Left kidney (tissue), 1 donor: ENCODE measurements at regions not wholly inside any gene's neighbourhood (a gene's known extent, or its start where the extent isn't known, plus 50 kb on each side); places are given as distances from the start of the nearest gene placed in this dataset.
"Not testable (repeated sequence)": the region's sequence is repeated elsewhere in the genome, so short reads cannot be mapped to it uniquely, and the experiment has no call there.

Source experiments
- DNase-seq: peaks from one replicate; pipeline ENCODE4 v3.0.0-alpha.2; 2013

DNA sequence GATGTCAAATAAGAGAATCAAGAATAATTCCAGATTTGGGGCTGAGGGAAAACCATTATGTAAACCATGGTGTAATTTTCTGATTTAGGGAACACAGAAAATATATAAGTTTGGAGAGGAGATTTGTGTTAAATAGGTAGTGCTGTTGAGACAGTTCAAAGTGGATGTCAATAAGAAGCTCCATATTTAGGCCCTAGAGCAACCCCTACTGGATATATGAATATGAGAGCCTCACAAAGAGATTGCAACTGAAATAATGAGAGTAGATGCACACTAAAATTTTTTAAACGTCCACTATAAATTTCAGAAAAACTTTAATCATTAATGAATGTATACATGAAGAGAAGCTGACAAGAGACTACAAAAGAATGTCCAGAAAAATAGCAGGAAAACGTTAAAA, 1447.8 kb upstream of the PRMT6 start:
- no peak for DNase-seq

- no peak for DNase-seq
These were observed 1430.0 kb upstream of the PRMT6 start for GRCh38 chr1:105626276-105626987.

- not testable (repeated sequence) for DNase-seq
These were observed 1425.2 kb upstream of the PRMT6 start for GRCh38 chr1:105631153-105631744.

- peak; percentile 74 for DNase-seq
These were observed 1423.9 kb upstream of the PRMT6 start for GRCh38 chr1:105632342-105633196.

GRCh38 chr1:105636052-105636451, 1420.4 kb upstream of the PRMT6 start:
- DNase-seq, result no peak

GRCh38 chr1:105641407-105641806, 1415.1 kb upstream of the PRMT6 start:
- no peak for DNase-seq

GRCh38 chr1:105652109-105652508, 1404.4 kb upstream of the PRMT6 start:
- DNase-seq, result no peak

GRCh38 chr1:105655032-105655431, 1401.4 kb upstream of the PRMT6 start:
- DNase-seq, result no peak

DNA sequence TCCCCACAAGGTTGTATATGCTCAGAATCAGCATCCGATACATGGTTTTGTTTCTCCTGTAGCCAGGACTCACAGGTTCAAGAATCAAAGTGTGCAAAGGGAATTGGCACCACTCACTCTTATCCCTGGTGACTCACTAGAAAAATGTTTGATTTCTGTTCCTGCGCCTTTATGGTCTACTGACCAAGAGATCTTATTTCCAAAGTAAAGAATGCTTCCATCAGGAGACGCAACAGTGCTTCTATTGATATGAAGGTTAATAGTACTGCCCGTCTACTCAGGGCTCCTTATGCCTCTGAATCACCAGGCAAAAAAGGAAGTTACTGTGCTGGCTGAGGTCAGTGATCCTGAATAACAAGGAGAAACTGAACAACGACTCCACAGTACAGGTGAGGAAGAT, 1392.0 kb upstream of the PRMT6 start:
- no peak for DNase-seq

GRCh38 chr1:105678334-105678733, 1378.1 kb upstream of the PRMT6 start:
- DNase-seq, result no peak

- DNase-seq, result no peak
These were observed 1371.8 kb upstream of the PRMT6 start for GRCh38 chr1:105684714-105685113.

- no peak for DNase-seq
These were observed 1370.4 kb upstream of the PRMT6 start for GRCh38 chr1:105686026-105686425.

GRCh38 chr1:105686874-105687690, 1369.4 kb upstream of the PRMT6 start:
- DNase-seq, result no peak

DNA sequence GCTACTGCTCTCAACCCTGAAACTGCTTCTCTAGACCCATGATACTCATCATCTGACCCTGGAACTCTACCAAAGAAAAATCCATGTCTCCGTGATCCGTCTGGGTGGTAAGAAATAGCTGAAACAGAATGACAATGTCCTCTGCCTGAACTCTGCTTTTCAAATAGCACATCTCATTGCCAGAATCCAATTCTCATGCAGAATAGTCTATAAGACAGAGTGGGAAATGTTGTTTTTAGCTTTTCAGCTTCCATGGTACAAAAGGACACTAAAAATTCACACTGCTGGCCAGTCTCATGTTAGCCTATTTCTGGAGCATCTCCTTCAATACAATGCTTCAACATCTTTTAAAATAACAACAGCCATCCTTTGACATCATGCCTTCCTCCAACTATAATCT, 1355.8 kb upstream of the PRMT6 start:
- no peak for DNase-seq

DNA sequence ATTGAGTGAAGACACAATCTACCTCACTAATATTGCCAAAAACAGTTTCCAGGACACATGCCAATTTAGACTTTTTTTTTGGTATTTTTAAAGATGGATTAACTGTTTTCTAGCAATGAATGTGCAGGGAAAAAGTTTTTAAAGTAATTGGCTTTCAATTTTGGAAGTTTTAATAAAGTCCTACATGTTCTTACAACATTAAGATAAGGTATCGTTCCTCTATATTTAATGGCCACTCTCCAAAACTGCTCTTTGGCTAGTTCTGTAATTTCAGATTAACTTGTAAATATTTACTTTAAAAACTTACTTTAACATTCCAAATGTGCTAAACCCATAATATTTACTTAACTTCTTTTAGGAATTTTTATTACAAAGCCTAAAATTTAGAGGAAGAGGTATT, 1332.2 kb upstream of the PRMT6 start:
- no peak for DNase-seq

- DNase-seq, result no peak
These were observed 1325.8 kb upstream of the PRMT6 start for GRCh38 chr1:105730701-105731100.

DNA sequence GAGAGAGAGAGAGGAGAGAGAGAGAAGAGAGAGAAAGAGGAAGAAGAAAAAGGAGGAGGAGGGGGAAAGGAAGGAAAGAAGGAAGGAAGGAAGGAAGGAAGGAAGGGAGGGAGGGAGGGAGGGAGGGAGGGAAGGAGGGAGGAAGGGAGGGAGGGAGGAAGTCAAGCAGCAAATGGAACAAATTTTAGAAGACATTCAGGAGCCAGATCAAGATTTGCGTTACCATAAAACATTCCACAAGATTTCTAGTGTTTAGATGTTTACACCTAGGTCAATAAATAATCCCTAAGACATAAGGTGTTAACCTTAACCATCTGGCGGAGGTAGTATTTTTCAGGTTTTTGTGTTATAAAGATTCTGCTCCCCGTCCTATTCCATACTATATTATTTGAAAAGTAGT, 1320.1 kb upstream of the PRMT6 start:
- DNase-seq, result no peak

DNA sequence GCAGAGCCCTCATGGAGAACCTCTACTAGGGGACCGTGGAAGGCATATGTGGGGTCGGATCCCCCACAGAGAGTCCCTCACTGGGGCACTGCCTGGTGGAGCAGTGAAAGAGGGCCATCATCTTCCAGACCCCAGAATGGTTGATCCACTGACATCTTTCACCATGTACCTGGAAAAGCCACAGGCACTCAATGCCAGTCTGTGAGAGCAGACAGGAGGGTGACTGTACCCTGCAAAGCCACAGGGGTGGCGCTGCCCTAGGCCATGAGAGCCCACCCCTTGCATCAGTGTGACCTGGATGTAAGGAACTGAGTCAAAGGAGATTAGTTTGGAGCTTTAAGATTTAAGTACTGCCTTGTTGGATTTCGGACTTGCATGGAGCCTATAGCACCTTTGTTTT, 1276.7 kb upstream of the PRMT6 start:
- DNase-seq, result no peak

DNA sequence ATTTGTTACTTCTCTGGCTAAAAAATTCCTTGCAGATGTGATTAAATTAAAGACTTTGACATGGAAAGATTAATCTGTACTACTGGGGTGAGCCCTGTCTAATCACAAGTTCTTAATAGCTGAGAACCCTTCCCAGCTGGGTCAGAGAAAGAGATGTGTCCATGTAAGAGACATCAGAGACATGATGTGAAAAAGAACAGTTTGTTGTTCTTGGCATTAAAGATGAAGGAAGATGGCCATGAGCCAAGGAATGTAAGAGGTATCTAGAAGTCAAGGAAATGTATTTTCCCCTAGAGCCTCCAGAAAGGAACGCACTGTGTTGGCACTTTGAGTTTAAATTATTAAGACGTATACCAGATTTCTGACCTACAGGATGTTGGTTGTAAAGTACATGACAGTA, 1271.5 kb upstream of the PRMT6 start:
- peak; percentile 62 for DNase-seq

DNA sequence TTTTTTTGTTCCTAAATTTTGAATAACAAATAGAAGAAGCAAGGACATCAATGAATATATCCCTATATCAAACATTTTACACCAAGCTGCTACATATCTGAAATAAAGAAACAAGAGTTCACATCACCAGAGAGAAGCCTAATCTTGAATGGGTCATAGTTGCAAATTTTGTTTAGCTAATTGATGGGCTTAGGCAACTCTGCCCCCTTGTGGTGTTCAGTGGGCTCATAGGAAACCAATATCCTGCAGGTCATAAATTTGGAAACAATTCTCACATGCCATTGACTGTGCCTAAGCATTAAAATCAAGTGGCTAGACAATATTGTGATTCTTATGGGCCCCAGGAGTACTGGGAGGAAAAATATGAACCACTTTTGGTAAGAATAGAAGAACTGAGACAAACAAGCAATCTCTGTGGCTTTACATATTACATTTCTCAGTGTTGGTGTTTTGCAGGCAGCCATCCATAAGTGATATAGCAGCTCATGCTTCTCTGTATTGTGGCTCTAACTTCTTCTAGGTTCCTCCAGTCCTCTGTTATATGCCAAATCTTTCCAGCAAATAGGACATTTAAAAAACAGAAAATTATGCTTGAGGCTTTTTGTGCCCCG, 1262.8 kb upstream of the PRMT6 start:
- DNase-seq, result peak; percentile 46

- no peak for DNase-seq
These were observed 1260.7 kb upstream of the PRMT6 start for GRCh38 chr1:105795741-105796140.
